ENCODE measurements at regions not wholly inside any gene's neighbourhood (a gene's known extent, or its start where the extent isn't known, plus 50 kb on each side); places are given as distances from the start of the nearest gene placed in this dataset.

GRCh38 chr20:48349656-48350055 is 478.1 kb downstream of the PREX1 start:
- no peak for DNase-seq (ENCODE audit: insufficient read length, low spot score, missing footprints)
- peaks cover 3% of the 10 kb centered on the region for H3K9me3 ChIP-seq (ENCODE audit: low read depth, low read length)
- H3K4me2 ChIP-seq (ENCODE audit: insufficient read depth, low read length): no peak overlapping the region
- H3K79me2 ChIP-seq (ENCODE audit: insufficient read depth, low read length): no peaks in the 10 kb centered on the region
- no peaks in the 10 kb centered on the region for H3K36me3 ChIP-seq (ENCODE audit: insufficient read depth, low read length)
- no peak overlapping the region for H3K4me3 ChIP-seq (ENCODE audit: insufficient read depth, low read length)
- no peak overlapping the region for H3K27ac ChIP-seq (ENCODE audit: low read depth, low read length)
- no peaks in the 10 kb centered on the region for H3K4me1 ChIP-seq (ENCODE audit: insufficient read depth, low read length)
- H3K27me3 ChIP-seq (ENCODE audit: insufficient read depth, low read length): peaks cover 26% of the 10 kb centered on the region
- no peaks in the 10 kb centered on the region for H4K20me1 ChIP-seq (ENCODE audit: insufficient read depth, low read length)
- H2AFZ ChIP-seq (ENCODE audit: low read length): no peak overlapping the region
- TF ChIP-seq CTCF (IDR thresholded peaks at IDR 0.05; ENCODE audit: extremely low read depth, low read depth, low read length): no peak

GRCh38 chr20:48348022-48348421 is 479.8 kb downstream of the PREX1 start:
- Histone ChIP-seq H3K4me3 (ENCODE audit: insufficient read depth, low read length) (no peak overlapping the region), H3K4me1 (ENCODE audit: insufficient read depth, low read length) (no peaks in the 10 kb centered on the region), H2AFZ (ENCODE audit: low read length) (no peak overlapping the region), H3K9me3 (ENCODE audit: low read depth, low read length) (no peaks in the 10 kb centered on the region), H3K4me2 (ENCODE audit: insufficient read depth, low read length) (no peak overlapping the region), H3K27me3 (ENCODE audit: insufficient read depth, low read length) (peaks cover 28% of the 10 kb centered on the region), H3K36me3 (ENCODE audit: insufficient read depth, low read length) (no peaks in the 10 kb centered on the region), H3K27ac (ENCODE audit: low read depth, low read length) (no peak overlapping the region), H3K79me2 (ENCODE audit: insufficient read depth, low read length) (no peaks in the 10 kb centered on the region), H4K20me1 (ENCODE audit: insufficient read depth, low read length) (no peaks in the 10 kb centered on the region)
- DNase-seq (ENCODE audit: insufficient read length, low spot score, missing footprints): no peak
- TF ChIP-seq CTCF (IDR thresholded peaks at IDR 0.05; ENCODE audit: extremely low read depth, low read depth, low read length): no peak

- DNase-seq (ENCODE audit: insufficient read length, low spot score, missing footprints): no peak
- Histone ChIP-seq H3K4me2 (ENCODE audit: insufficient read depth, low read length) (no peak overlapping the region), H3K36me3 (ENCODE audit: insufficient read depth, low read length) (no peaks in the 10 kb centered on the region), H2AFZ (ENCODE audit: low read length) (no peak overlapping the region), H4K20me1 (ENCODE audit: insufficient read depth, low read length) (no peaks in the 10 kb centered on the region), H3K4me1 (ENCODE audit: insufficient read depth, low read length) (no peaks in the 10 kb centered on the region), H3K79me2 (ENCODE audit: insufficient read depth, low read length) (no peaks in the 10 kb centered on the region), H3K4me3 (ENCODE audit: insufficient read depth, low read length) (no peak overlapping the region), H3K27ac (ENCODE audit: low read depth, low read length) (no peak overlapping the region), H3K9me3 (ENCODE audit: low read depth, low read length) (no peaks in the 10 kb centered on the region), H3K27me3 (ENCODE audit: insufficient read depth, low read length) (peaks cover 9% of the 10 kb centered on the region)
- TF ChIP-seq CTCF (IDR thresholded peaks at IDR 0.05; ENCODE audit: extremely low read depth, low read depth, low read length): no peak
Observed at GRCh38 chr20:48342822-48343513, 484.8 kb downstream of the PREX1 start.

- Histone ChIP-seq H3K27ac (ENCODE audit: low read depth, low read length) (no peak overlapping the region), H3K79me2 (ENCODE audit: insufficient read depth, low read length) (no peaks in the 10 kb centered on the region), H3K4me2 (ENCODE audit: insufficient read depth, low read length) (no peak overlapping the region), H4K20me1 (ENCODE audit: insufficient read depth, low read length) (no peaks in the 10 kb centered on the region), H3K4me3 (ENCODE audit: insufficient read depth, low read length) (no peak overlapping the region), H3K36me3 (ENCODE audit: insufficient read depth, low read length) (no peaks in the 10 kb centered on the region), H3K4me1 (ENCODE audit: insufficient read depth, low read length) (no peaks in the 10 kb centered on the region), H2AFZ (ENCODE audit: low read length) (no peak overlapping the region), H3K27me3 (ENCODE audit: insufficient read depth, low read length) (peaks cover 11% of the 10 kb centered on the region), H3K9me3 (ENCODE audit: low read depth, low read length) (no peaks in the 10 kb centered on the region)
- TF ChIP-seq CTCF (IDR thresholded peaks at IDR 0.05; ENCODE audit: extremely low read depth, low read depth, low read length): no peak
- DNase-seq (ENCODE audit: insufficient read length, low spot score, missing footprints): no peak
Observed at GRCh38 chr20:48340883-48341281, 486.9 kb downstream of the PREX1 start.

Measured in osteoblast (primary cell).